Right lobe of liver (tissue), 6 donors: ENCODE measurements at regions not wholly inside any gene's neighbourhood (a gene's known extent, or its start where the extent isn't known, plus 50 kb on each side); places are given as distances from the start of the nearest gene placed in this dataset.
A peak's percentile ranks its signal among the peaks of the same experiment; 100 is the strongest.

Experiments used
- ATAC-seq, 4 donors: fragments of 200-7000 bp; cut with Tn5 transposase; one replicate each; pipeline ENCODE4 v1.9.1; 2020; ENCODE audit warnings: mild to moderate bottlenecking in 4 of 4, moderate library complexity in 4 of 4
- DNase-seq, 3 donors: peaks; one replicate each; pipeline ENCODE4 v3.0.0-alpha.2; 2020
- H3K27ac ChIP-seq, 3 donors: fragments of 200-600 bp; one replicate each; pipeline ENCODE4 v1.8.0; 2022
- H3K27me3 ChIP-seq, 2 donors: fragments of 200-600 bp; one replicate each; pipeline ENCODE4 v1.8.0; 2022
- H3K36me3 ChIP-seq, 4 donors: fragments of 200-600 bp; sonication (generic) in 1 of 4; one replicate each; pipeline versions ENCODE4 v1.5.1 to v1.8.0; 2017 to 2022; ENCODE audit warnings: control low read depth in 1 of 4
- H3K4me1 ChIP-seq, 4 donors: fragments of 200-600 bp; sonication (generic) in 1 of 4; one replicate each; pipeline versions ENCODE4 v1.5.1 to v1.8.0; 2017 to 2022; ENCODE audit warnings: control low read depth in 1 of 4
- H3K4me3 ChIP-seq, 3 donors: fragments of 200-600 bp; one replicate each; pipeline ENCODE4 v1.8.0; 2022
- H3K9me3 ChIP-seq, 4 donors: fragments of 200-600 bp; sonication (generic) in 1 of 4; one replicate each; pipeline versions ENCODE4 v1.5.1 to v1.8.0; 2017 to 2022; ENCODE audit warnings: control low read depth in 1 of 4
- CTCF ChIP-seq, 4 donors: fragments of 200-600 bp in 3 of 4; fragments of 450-650 bp in 1 of 4; IDR thresholded peaks; one replicate each; pipeline versions ENCODE4 v1.5.1 to v1.8.0; 2016 to 2022; ENCODE audit warnings: antibody characterized with exemption in 4 of 4, mild to moderate bottlenecking in 2 of 4
- POLR2A ChIP-seq: fragments of 450-650 bp; IDR thresholded peaks from one replicate; pipeline ENCODE4 v1.6.1; 2017; ENCODE audit warnings: antibody characterized with exemption, mild to moderate bottlenecking
- WGBS: methylation state at CpG from one replicate; pipeline ENCODE4 v1.1.6; 2018; ENCODE audit warnings: low coverage, low lambda C conversion rate; ENCODE audit not compliant: insufficient coverage; ENCODE audit errors: missing lambda C conversion rate; 5-methylcytosine and 5-hydroxymethylcytosine counted together
- intact Hi-C, 2 donors: fragments of 100-400 bp; cut with DNase I; formaldehyde crosslinking; loops; one replicate each; pipeline versions ENCODE4 v1.11.2 to v1.14.1; 2022
- donor health status: DM: no; HTN: yes; CAD: no.
- donor health status: DM: no; HTN: no; CAD: no.
- donor health status: DM: no; HTN: no; CAD: no.
- donor health status: DM: no; HTN: yes; CAD: no.
- donor health status: DM: no; HTN: yes; CAD: no.

- ATAC-seq: no peak
- Histone ChIP-seq H3K9me3 (no peaks in the 10 kb centered on the region), H3K27me3 (no peaks in the 10 kb centered on the region), H3K36me3 (no peaks in the 10 kb centered on the region), H3K4me3 (no peak overlapping the region), H3K27ac (no peak overlapping the region), H3K4me1 (no peaks in the 10 kb centered on the region)
- 77% methylated on average over 4 of the region's 4 CpGs for WGBS
- DNase-seq: no peak
- TF ChIP-seq CTCF (IDR thresholded peaks at IDR 0.05) (no peak), POLR2A (no peak)
- intact Hi-C loops: no loop called here
These were observed 242.0 kb upstream of the TRPM3 start for GRCh38 chr9:71363286-71363961.

- Histone ChIP-seq H3K36me3 (no peaks in the 10 kb centered on the region), H3K4me3 (no peak overlapping the region), H3K9me3 (no peaks in the 10 kb centered on the region), H3K27me3 (no peaks in the 10 kb centered on the region), H3K27ac (no peak overlapping the region), H3K4me1 (no peaks in the 10 kb centered on the region)
- ATAC-seq (no peak), DNase-seq (no peak)
- intact Hi-C loops: no loop called here
- no peak for TF ChIP-seq CTCF (IDR thresholded peaks at IDR 0.05)
- no peak for TF ChIP-seq POLR2A
- 73% methylated on average over 2 of the region's 2 CpGs for WGBS
These were observed 239.9 kb upstream of the TRPM3 start for GRCh38 chr9:71361357-71361756.

- 41% methylated on average over 4 of the region's 4 CpGs for WGBS
- TF ChIP-seq POLR2A (no peak), CTCF (IDR thresholded peaks at IDR 0.05) (no peak)
- Histone ChIP-seq H3K36me3 (no peaks in the 10 kb centered on the region), H3K4me1 (no peaks in the 10 kb centered on the region), H3K27me3 (no peaks in the 10 kb centered on the region), H3K27ac (no peak overlapping the region), H3K4me3 (no peak overlapping the region), H3K9me3 (no peaks in the 10 kb centered on the region)
- DNase-seq (no peak), ATAC-seq (no peak)
- intact Hi-C loops: no loop called here
These were observed 235.9 kb upstream of the TRPM3 start for GRCh38 chr9:71357346-71357745.

GRCh38 chr9:71355884-71356283, 234.5 kb upstream of the TRPM3 start:
- Histone ChIP-seq H3K27me3 (no peaks in the 10 kb centered on the region), H3K4me1 (no peaks in the 10 kb centered on the region), H3K27ac (no peak overlapping the region), H3K4me3 (no peak overlapping the region), H3K9me3 (no peaks in the 10 kb centered on the region), H3K36me3 (no peaks in the 10 kb centered on the region)
- TF ChIP-seq CTCF (IDR thresholded peaks at IDR 0.05) (peak in 1 of 4 donors; percentile 15), POLR2A (no peak)
- WGBS: 77% methylated on average over 4 of the region's 4 CpGs
- DNase-seq (no peak), ATAC-seq (no peak)
- intact Hi-C loops: no loop called here

GRCh38 chr9:71353720-71354119, 232.3 kb upstream of the TRPM3 start:
- H3K36me3 ChIP-seq: no peaks in the 10 kb centered on the region
- no peaks in the 10 kb centered on the region for H3K9me3 ChIP-seq
- ATAC-seq: no peak
- no peaks in the 10 kb centered on the region for H3K4me1 ChIP-seq
- H3K4me3 ChIP-seq: no peak overlapping the region
- no peak for DNase-seq
- WGBS: 96% methylated on average over 2 of the region's 2 CpGs
- no peak overlapping the region for H3K27ac ChIP-seq
- H3K27me3 ChIP-seq: no peaks in the 10 kb centered on the region
- TF ChIP-seq CTCF (IDR thresholded peaks at IDR 0.05): no peak
- TF ChIP-seq POLR2A: no peak
- intact Hi-C loops: no loop called here
